Inflammatory macrophage (primary cell): ENCODE measurements at regions not wholly inside any gene's neighbourhood (a gene's known extent, or its start where the extent isn't known, plus 50 kb on each side); places are given as distances from the start of the nearest gene placed in this dataset.
"Not testable (repeated sequence)": the region's sequence is repeated elsewhere in the genome, so short reads cannot be mapped to it uniquely, and the experiment has no call there.

Experiments
- DNase-seq, 2 donors: peaks; one replicate each; pipeline ENCODE4 v3.0.0-alpha.2; 2020 to 2022

GRCh38 chr17:46460129-46460528 lies 52.1 kb upstream of the LRRC37A2 start:
- not testable (repeated sequence) for DNase-seq

DNA sequence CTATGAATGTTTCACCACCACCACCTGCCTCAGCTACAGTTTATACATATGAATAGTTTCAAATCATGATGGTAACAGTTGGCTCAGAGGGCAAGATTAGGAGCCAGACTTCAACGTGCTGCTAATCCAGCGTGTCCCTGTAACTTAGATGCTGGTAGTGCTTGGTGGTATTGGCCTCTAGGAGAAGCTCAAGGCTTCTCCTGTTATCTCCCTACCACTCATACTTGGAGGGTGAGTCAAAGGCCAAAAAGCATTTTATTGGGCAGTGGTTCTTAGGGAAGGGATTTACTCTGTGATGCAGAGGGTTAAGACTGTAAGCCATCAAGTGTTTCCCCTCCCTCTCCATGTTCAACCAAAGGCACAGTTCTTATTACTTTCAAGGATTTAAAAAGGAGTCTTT lies 57.2 kb upstream of the LRRC37A2 start:
- DNase-seq: not testable (repeated sequence)

GRCh38 chr17:46454572-46454971 lies 57.7 kb upstream of the LRRC37A2 start:
- not testable (repeated sequence) for DNase-seq

DNA sequence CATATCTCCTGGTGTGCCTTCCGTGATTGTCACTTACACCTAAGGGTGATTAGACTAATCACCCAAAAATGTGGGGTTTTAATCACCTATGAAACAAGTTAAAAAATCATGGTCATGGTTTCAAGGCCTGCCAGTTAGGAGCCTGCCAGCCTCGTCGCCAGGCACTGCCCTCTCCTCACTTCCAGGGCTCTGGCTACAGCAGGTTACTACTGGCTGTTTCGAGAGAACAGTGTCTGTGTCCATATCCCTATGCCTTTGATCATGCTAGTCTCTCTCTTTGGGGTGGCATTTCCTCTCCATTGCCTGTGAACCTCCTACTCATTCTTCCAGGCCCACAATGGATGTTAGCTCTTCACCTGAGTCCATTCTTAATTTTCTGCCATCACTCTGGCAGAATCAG lies 59.2 kb upstream of the LRRC37A2 start:
- not testable (repeated sequence) for DNase-seq

DNA sequence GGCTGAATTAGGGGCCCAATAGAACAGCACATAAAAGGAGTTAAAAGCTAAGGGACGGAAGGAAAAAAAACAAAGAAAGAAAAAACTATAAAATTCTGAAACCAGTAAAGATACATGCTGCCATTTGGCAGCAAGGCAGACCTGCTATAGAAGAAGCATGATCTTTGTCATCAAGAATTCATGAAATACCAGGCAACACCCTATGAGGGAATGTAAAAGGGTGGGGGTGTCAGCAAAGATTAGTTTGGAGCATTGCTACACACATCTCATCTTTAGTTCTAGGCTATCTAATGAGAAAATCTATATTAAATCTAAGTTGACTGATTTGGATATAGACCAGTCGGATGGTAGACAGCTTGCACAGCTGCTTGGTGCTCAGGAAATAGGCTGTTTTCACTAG lies 66.4 kb upstream of the LRRC37A2 start:
- not testable (repeated sequence) for DNase-seq

DNA sequence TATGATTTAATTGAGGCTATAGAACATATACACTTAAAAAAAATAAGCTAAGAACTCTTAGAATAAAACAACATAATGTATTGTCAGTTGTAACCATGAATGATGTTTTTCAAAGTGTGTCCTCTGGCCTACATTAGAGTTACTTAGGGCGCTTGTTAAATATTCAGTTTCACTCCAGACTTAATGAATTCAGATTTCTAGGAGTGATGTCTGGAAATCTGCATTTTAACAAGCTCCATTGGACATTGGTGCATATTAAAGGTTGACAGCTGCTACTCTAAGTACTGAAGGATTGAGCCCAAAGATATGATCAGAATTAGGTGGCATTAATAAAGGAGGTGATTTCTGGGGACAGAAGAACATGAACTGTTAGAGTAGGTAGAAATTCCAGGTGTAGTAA lies 66.9 kb upstream of the LRRC37A2 start:
- DNase-seq: not testable (repeated sequence)

GRCh38 chr17:46442153-46442552 lies 70.1 kb upstream of the LRRC37A2 start:
- not testable (repeated sequence) for DNase-seq

- DNase-seq: not testable (repeated sequence)
Observed at GRCh38 chr17:46440665-46441064, 71.6 kb upstream of the LRRC37A2 start.

DNA sequence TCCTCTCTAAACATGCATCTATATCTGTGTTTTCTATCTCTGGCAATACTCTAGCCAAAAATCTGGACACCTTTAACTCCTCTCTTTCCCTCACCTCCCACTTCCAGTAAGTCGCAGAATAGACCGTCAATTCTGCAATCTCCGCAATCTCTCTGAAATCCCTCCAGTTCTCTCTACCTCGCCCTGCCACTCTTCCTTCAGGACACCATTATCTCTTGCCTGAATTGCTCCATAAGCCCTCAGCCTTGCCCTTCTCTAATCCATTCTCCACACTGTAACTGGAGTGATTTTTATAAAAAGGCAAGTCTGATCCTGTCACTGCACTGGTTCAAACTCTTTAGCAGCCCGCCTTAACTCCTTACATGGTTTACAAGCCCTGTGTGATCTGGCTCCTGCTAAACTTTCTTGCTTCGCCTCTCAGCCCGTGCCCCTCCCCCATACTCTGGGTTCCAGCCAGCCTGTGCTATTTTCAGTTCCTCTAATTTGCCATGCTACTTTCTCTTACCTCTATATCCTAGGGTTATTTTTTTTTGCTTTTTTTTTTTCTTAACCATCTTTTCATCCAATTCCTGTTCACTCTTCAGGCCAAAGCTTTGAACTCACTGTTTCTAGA lies 73.0 kb upstream of the ARL17B start:
- not testable (repeated sequence) for DNase-seq

- DNase-seq: not testable (repeated sequence)
Observed at GRCh38 chr17:46430300-46430699, 68.7 kb upstream of the ARL17B start.

DNA sequence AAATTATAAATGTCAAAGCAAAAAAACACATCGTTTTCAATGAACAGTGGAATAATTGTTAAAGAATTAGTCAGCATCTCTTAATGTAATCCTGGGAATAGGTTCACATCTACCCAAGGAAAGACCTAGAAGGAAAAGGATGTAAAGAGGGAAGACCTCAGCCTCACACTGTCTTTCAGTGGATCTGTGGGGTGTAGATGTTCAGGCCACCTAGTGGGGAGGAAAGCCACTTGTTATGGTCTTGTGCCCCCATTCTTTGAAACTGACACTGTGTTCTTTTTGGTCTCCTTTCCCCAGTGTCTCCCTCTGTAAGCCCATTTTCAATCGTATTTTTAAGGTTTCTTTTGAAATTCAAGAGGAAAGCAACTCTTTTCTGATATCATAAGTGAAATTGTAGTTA lies 68.1 kb upstream of the ARL17B start:
- DNase-seq: not testable (repeated sequence)

- DNase-seq: not testable (repeated sequence)
Observed at GRCh38 chr17:46424187-46424884, 62.8 kb upstream of the ARL17B start.

- peak in 1 of 2 donors; percentile 15 for DNase-seq
Observed at GRCh38 chr17:46417907-46418306, 56.3 kb upstream of the ARL17B start.

- DNase-seq: not testable (repeated sequence)
Observed at GRCh38 chr17:46417261-46417660, 55.7 kb upstream of the ARL17B start.

DNA sequence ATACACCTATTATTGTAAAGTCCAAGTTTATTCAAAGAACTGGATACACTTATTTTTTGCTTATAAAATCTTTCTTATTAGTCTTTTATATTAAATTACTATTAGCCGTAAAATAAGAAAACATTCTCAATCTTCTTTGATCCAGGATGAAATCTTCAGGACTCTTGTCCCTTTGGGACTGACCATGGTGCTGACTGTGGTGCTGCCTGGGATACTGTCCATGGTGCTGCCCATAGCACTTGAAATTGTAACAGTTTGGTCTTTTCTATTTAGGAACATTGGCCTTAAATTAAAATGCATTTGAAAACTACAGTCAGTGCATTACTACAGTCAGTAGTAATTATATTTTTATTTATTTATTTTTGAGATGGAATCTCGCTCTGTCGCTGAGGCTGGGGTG lies 53.0 kb upstream of the ARL17B start:
- not testable (repeated sequence) for DNase-seq

DNA sequence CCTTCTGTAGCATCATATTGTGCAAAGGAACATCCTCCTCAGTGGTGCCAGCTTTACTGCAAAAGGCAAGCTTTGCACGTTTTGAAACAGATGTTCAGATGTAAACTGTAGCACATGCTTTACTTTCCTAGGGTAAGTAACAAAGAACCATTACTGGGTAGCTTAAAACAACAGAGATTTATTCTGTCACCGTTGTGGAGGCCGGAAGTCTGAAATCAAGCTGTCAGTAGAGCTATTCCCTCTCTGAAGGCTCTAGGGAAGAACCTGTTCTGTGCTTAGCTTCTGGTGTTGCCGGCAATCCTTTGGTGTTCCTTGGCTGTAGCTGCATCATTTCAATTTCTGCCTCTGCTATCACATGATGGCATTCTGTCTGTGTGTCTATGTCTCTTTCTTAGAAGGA lies 50.6 kb upstream of the ARL17B start:
- DNase-seq: not testable (repeated sequence)

- not testable (repeated sequence) for DNase-seq
Observed at GRCh38 chr17:46411172-46411852, 49.7 kb upstream of the ARL17B start.
